Sigmoid colon (tissue), 6 donors: ENCODE measurements at regions not wholly inside any gene's neighbourhood (a gene's known extent, or its start where the extent isn't known, plus 50 kb on each side); places are given as distances from the start of the nearest gene placed in this dataset.

Source experiments
- DNase-seq: peaks from one replicate; pipeline ENCODE4 v3.0.0-alpha.2; 2019
- H3K27ac ChIP-seq, 4 donors: fragments of 200-600 bp; sonication (generic); one replicate each; pipeline ENCODE4 v1.5.1; 2016 to 2019; ENCODE audit warnings: mild to moderate bottlenecking in 1 of 4
- H3K27me3 ChIP-seq, 3 donors: fragments of 200-600 bp; sonication (generic); one replicate each; pipeline ENCODE4 v1.5.1; 2019; ENCODE audit warnings: mild to moderate bottlenecking in 1 of 3
- H3K36me3 ChIP-seq, 4 donors: fragments of 200-600 bp; sonication (generic); one replicate each; pipeline ENCODE4 v1.5.1; 2016 to 2019
- H3K4me1 ChIP-seq, 4 donors: fragments of 200-600 bp; sonication (generic); one replicate each; pipeline ENCODE4 v1.5.1; 2017 to 2019
- H3K4me3 ChIP-seq, 4 donors: fragments of 200-600 bp; sonication (generic); one replicate each; pipeline ENCODE4 v1.5.1; 2017 to 2019; ENCODE audit warnings: mild to moderate bottlenecking in 2 of 4, moderate library complexity in 1 of 4
- H3K9me3 ChIP-seq, 4 donors: fragments of 200-600 bp in 3 of 4; sonication (generic) in 3 of 4; one replicate each; pipeline versions ENCODE4 v1.5.1 to v1.6.1; 2013 to 2019
- EP300 ChIP-seq, 4 donors: sonication (generic); formaldehyde crosslinking; IDR thresholded peaks; one replicate each; pipeline ENCODE4 v1.6.1; 2017; ENCODE audit warnings: antibody characterized with exemption in 4 of 4
- POLR2A ChIP-seq, 2 donors: fragments of 450-650 bp; IDR thresholded peaks; one replicate each; pipeline ENCODE4 v1.6.1; 2016; ENCODE audit warnings: antibody characterized with exemption in 2 of 2, mild to moderate bottlenecking in 2 of 2, moderate library complexity in 2 of 2
- POLR2AphosphoS5 ChIP-seq, 4 donors: sonication (generic); formaldehyde crosslinking; IDR thresholded peaks; one replicate each; pipeline ENCODE4 v1.6.1; 2017; ENCODE audit warnings: antibody characterized with exemption in 4 of 4
- WGBS, 2 donors: extraction: QIAGEN DNeasy Blood & Tissue Kit; methylation state at CpG; one replicate each; pipeline ENCODE4 v1.1.7; 2013; 5-methylcytosine and 5-hydroxymethylcytosine counted together
- intact Hi-C: fragments of 100-400 bp; cut with DNase I; formaldehyde crosslinking; loops from one replicate; pipeline ENCODE4 v1.15.1; 2023
- TF ChIP-seq, protein P1 (sequence below), 4 experiments: fragments of 450-650 bp in 3 of 4; fragments of 200-600 bp in 1 of 4; IDR thresholded peaks; one replicate each; pipeline ENCODE4 v1.5.1; 2016 to 2019; ENCODE audit warnings: antibody characterized with exemption in 4 of 4, mild to moderate bottlenecking in 3 of 4, moderate library complexity in 2 of 4
- donor health status: healthy with polysubstance abuse.
- donor health status: healthy.

DNA sequence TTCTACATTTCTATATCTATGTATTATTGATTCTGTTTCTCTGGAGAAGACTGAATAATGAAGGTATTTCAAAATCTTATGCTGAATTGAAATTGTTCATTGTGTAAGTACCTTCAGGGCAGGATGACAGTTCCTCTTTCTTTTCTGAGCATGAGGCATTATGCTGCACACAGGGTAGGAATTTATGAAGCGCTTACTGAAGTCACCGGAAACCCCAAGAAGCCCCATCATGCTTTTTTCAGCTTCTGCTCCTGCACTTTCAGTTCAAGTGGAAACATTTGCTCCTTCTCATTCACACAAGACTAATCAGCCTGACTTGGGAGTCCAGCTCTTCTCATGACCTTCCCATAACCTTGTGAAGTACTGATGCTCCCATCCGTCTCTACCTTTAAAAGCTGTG is 314.7 kb upstream of the SORL1-AS1 start:
- intact Hi-C loops = no loop called here
- no peak for DNase-seq
- TF ChIP-seq POLR2A (IDR thresholded peaks at IDR 0.05) = no peak
- TF ChIP-seq POLR2AphosphoS5 (IDR thresholded peaks at IDR 0.05) = no peak
- no peak for TF ChIP-seq EP300 (IDR thresholded peaks at IDR 0.05)
- TF ChIP-seq, protein P1, sequence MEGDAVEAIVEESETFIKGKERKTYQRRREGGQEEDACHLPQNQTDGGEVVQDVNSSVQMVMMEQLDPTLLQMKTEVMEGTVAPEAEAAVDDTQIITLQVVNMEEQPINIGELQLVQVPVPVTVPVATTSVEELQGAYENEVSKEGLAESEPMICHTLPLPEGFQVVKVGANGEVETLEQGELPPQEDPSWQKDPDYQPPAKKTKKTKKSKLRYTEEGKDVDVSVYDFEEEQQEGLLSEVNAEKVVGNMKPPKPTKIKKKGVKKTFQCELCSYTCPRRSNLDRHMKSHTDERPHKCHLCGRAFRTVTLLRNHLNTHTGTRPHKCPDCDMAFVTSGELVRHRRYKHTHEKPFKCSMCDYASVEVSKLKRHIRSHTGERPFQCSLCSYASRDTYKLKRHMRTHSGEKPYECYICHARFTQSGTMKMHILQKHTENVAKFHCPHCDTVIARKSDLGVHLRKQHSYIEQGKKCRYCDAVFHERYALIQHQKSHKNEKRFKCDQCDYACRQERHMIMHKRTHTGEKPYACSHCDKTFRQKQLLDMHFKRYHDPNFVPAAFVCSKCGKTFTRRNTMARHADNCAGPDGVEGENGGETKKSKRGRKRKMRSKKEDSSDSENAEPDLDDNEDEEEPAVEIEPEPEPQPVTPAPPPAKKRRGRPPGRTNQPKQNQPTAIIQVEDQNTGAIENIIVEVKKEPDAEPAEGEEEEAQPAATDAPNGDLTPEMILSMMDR (IDR thresholded peaks at IDR 0.05) = no peak
- no peaks in the 10 kb centered on the region for H3K36me3 ChIP-seq
- peaks cover 0 to 22% (median 17%) of the 10 kb centered on the region in 4 donors for H3K4me1 ChIP-seq
- 65 to 87% methylated on average over 3 of the region's 3 CpGs for WGBS, 2 donors
- H3K9me3 ChIP-seq = no peaks in the 10 kb centered on the region
- H3K27me3 ChIP-seq = no peaks in the 10 kb centered on the region
- no peak overlapping the region for H3K4me3 ChIP-seq
- H3K27ac ChIP-seq = no peak overlapping the region

DNA sequence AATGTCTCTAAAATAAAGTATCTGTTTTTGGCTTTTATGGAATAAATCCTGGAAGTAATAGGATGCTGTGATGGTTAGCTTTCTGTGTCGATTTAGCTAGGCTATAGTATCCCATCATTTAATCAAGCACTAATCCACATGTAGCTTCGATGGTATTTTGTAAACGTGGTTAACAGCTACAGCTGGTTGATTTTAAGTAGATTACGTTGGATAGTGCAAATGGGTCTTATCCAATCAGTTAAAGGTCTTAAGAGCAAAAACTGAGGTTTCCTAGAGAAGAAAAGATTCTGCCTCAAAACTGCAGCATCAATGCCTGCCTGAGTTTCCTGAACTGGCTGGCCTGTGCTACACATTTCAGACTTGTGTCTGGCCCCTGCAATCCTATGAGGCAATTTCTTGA is 314.2 kb upstream of the SORL1-AS1 start:
- H3K36me3 ChIP-seq = no peaks in the 10 kb centered on the region
- no peaks in the 10 kb centered on the region for H3K27me3 ChIP-seq
- no peak overlapping the region for H3K4me3 ChIP-seq
- H3K9me3 ChIP-seq = no peaks in the 10 kb centered on the region
- 56 to 63% methylated on average over 4 of the region's 4 CpGs for WGBS, 2 donors
- TF ChIP-seq, protein P1 (IDR thresholded peaks at IDR 0.05) = no peak
- TF ChIP-seq POLR2AphosphoS5 (IDR thresholded peaks at IDR 0.05) (no peak), POLR2A (IDR thresholded peaks at IDR 0.05) (no peak), EP300 (IDR thresholded peaks at IDR 0.05) (no peak)
- intact Hi-C loops = no loop called here
- H3K27ac ChIP-seq = no peak overlapping the region
- no peak for DNase-seq
- H3K4me1 ChIP-seq = peaks cover 0 to 23% (median 16%) of the 10 kb centered on the region in 4 donors

DNA sequence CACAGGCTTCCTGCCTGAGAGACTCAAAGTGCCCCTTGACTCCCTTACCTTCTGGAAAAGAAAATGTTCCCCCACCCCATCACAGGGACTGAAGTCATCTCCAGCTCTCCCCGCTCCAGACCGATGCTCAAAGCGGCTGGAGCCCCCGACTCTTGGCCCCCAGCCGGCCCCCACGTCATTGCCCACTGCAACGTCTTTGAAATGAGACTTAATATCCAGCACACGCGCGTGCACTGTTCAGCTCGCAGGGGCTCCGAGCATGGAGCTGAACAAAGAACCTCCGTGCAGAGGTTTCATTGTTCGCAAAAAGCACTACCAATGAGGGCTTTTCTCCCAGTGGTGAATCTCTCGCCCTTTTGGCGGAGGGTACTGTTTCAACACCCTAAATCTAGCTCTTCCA is 313.4 kb upstream of the SORL1-AS1 start:
- WGBS, 2 donors = 93 to 95% methylated on average over 16 of the region's 16 CpGs
- H3K36me3 ChIP-seq = no peaks in the 10 kb centered on the region
- no peaks in the 10 kb centered on the region for H3K9me3 ChIP-seq
- intact Hi-C loops = no loop called here
- H3K4me1 ChIP-seq = peaks cover 0 to 15% (median 9%) of the 10 kb centered on the region in 4 donors
- DNase-seq = no peak
- H3K27ac ChIP-seq = no peak overlapping the region
- H3K27me3 ChIP-seq = no peaks in the 10 kb centered on the region
- no peak for TF ChIP-seq EP300 (IDR thresholded peaks at IDR 0.05)
- TF ChIP-seq POLR2AphosphoS5 (IDR thresholded peaks at IDR 0.05) = no peak
- TF ChIP-seq, protein P1 (IDR thresholded peaks at IDR 0.05) = no peak
- no peak for TF ChIP-seq POLR2A (IDR thresholded peaks at IDR 0.05)
- no peak overlapping the region for H3K4me3 ChIP-seq

DNA sequence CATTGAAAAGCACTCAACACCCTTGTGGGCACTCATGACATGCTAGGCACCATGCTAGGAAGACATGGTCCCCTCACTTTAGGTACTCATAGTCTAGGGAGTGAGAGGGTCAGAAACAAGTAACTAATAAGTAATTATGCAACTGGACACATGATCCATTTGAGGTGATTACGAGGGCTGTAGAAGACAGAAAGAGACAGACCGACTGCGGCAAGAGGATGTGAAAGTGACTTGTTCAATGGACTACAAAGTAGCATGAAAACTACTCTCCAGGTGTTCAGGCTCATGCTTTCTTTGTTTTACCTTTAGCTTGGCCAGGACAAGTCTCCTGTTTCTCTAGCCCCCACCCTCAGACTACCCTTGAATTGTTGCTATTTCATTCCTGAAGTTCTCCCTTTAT is 310.8 kb upstream of the SORL1-AS1 start:
- WGBS, 2 donors = 63 to 86% methylated on average over 3 of the region's 3 CpGs
- DNase-seq = no peak
- Histone ChIP-seq H3K27me3 (no peaks in the 10 kb centered on the region), H3K27ac (no peak overlapping the region), H3K36me3 (no peaks in the 10 kb centered on the region), H3K4me1 (peaks cover 0 to 11% (median 9%) of the 10 kb centered on the region in 4 donors), H3K9me3 (no peaks in the 10 kb centered on the region), H3K4me3 (no peak overlapping the region)
- intact Hi-C loops = no loop called here
- no peak for TF ChIP-seq EP300 (IDR thresholded peaks at IDR 0.05)
- TF ChIP-seq POLR2A (IDR thresholded peaks at IDR 0.05) = no peak
- TF ChIP-seq, protein P1 (IDR thresholded peaks at IDR 0.05) = no peak
- TF ChIP-seq POLR2AphosphoS5 (IDR thresholded peaks at IDR 0.05) = no peak

DNA sequence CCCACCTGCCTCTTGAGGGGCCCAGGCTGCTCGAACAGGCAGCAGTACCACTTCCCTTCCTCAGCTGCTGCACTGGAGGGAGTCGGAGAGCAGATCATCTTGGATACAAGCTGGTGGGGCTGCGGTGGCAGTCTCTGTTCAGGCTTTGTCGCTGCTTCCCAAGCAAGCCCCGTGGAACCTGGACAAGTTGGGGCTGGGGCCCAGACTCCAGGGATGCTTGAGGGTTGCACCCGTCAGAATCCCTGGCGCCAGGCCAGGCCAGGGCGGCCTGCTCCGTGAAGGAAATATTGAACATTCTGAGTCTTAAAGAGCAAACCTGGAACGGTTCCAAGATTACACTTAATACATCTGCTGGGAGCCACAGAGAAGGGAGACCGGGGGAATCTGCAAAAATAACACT is 310.1 kb upstream of the SORL1-AS1 start:
- peaks cover 0 to 11% (median 9%) of the 10 kb centered on the region in 4 donors for H3K4me1 ChIP-seq
- DNase-seq = no peak
- no peak overlapping the region for H3K4me3 ChIP-seq
- H3K36me3 ChIP-seq = no peaks in the 10 kb centered on the region
- 28 to 40% methylated on average over 11 of the region's 11 CpGs for WGBS, 2 donors
- no peak for TF ChIP-seq POLR2A (IDR thresholded peaks at IDR 0.05)
- TF ChIP-seq, protein P1 (IDR thresholded peaks at IDR 0.05) = peak in 1 of 4 experiments; percentile 10
- no peak overlapping the region for H3K27ac ChIP-seq
- no peaks in the 10 kb centered on the region for H3K9me3 ChIP-seq
- H3K27me3 ChIP-seq = no peaks in the 10 kb centered on the region
- intact Hi-C loops = no loop called here
